Activated T-cell treated with anti-CD3 and anti-CD28 coated beads, Interleukin-2, amount 50 U/mL, for 4 hours (primary cell): ENCODE measurements at regions not wholly inside any gene's neighbourhood (a gene's known extent, or its start where the extent isn't known, plus 50 kb on each side); places are given as distances from the start of the nearest gene placed in this dataset.
"Not testable (repeated sequence)": the region's sequence is repeated elsewhere in the genome, so short reads cannot be mapped to it uniquely, and the experiment has no call there.

Experiments used
- ATAC-seq, 2 donors: fragments of 200-7000 bp; cut with Tn5 transposase; one replicate each; pipeline ENCODE4 v1.10.0; 2021
- DNase-seq: peaks from one replicate; pipeline ENCODE4 v3.0.0-alpha.2; 2020
- H3K27me3 Mint-ChIP-seq: one replicate; pipeline ENCODE4 v1.8.0; 2021; ENCODE audit warnings: low read depth, mixed read lengths
- H3K36me3 Mint-ChIP-seq: one replicate; pipeline ENCODE4 v1.8.0; 2022; ENCODE audit warnings: mixed read lengths; ENCODE audit not compliant: insufficient read depth
- H3K4me1 Mint-ChIP-seq: one replicate; pipeline ENCODE4 v1.8.0; 2021; ENCODE audit warnings: low read depth, mixed read lengths
- H3K4me3 Mint-ChIP-seq: one replicate; pipeline ENCODE4 v1.8.0; 2021; ENCODE audit warnings: mild to moderate bottlenecking, moderate library complexity, mixed read lengths
- H3K9me3 Mint-ChIP-seq: one replicate; pipeline ENCODE4 v1.8.0; 2021; ENCODE audit warnings: mixed read lengths

DNA sequence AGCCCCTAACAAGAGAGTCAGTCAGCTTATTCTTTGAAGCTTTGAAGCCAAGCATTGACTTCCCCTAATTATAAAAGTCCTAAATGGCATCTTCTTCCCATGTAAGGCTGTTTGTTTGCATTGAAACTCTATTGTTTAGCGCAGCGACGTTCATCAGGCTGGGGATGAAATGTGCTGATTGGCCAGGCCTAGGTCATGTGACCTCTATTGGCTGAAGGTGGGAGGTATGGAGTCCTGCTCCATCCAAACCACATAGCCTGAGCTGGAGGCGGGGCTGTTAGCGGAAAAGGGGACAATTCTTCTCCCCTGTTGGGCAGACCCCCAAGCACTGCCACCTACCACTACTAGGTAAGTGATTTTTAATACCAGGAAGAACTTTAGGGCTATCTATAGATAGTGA is 145.3 kb upstream of the PRR23C start:
- DNase-seq (no peak), ATAC-seq (no peak)
- Mint-ChIP-seq H3K4me1 (no peaks in the 10 kb centered on the region), H3K36me3 (no peaks in the 10 kb centered on the region), H3K9me3 (no peaks in the 10 kb centered on the region), H3K27me3 (peaks cover 3% of the 10 kb centered on the region), H3K4me3 (no peak overlapping the region)

DNA sequence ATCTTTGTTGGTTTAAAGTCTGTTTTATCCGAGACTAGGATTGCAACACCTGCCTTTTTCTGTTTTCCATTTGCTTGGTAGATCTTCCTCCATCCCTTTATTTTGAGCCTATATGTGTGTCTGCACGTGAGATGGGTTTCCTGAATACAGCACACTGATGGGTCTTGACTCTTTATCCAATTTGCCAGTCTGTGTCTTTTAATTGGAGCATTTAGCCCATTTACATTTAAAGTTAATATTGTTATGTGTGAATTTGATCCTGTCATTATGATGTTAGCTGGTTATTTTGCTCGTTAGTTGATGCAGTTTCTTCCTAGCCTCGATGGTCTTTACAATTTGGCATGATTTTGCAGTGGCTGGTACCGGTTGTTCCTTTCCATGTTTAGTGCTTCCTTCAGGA is 149.4 kb upstream of the MRPS22 start:
- not testable (repeated sequence) for DNase-seq, H3K27me3 Mint-ChIP-seq, H3K36me3 Mint-ChIP-seq, ATAC-seq, H3K4me3 Mint-ChIP-seq, H3K9me3 Mint-ChIP-seq, H3K4me1 Mint-ChIP-seq

GRCh38 chr3:139196146-139196545 is 147.7 kb upstream of the MRPS22 start:
- not testable (repeated sequence) for H3K36me3 Mint-ChIP-seq, ATAC-seq, H3K4me3 Mint-ChIP-seq, DNase-seq, H3K9me3 Mint-ChIP-seq, H3K4me1 Mint-ChIP-seq
- peaks cover 10% of the 10 kb centered on the region for H3K27me3 Mint-ChIP-seq

DNA sequence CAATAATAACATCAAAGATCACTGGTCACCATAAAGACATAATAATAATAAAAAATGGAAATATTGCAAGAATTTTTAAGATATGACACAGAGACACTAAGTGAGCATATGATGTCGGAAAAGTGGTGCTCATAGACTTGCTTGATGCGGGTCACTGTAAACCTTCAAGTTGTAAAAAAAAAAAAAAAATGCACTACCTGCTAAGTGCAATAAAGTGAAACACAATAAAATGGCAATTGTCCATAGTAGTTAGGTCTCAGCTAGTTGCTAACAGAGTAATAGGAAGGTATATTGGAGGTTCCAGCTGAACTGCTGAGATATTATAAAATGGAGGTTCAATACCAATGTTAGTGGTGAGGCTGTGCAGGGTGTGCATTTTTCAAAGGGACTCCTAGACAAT is 146.6 kb upstream of the MRPS22 start:
- H3K9me3 Mint-ChIP-seq = peaks cover 6% of the 10 kb centered on the region
- ATAC-seq (no peak), DNase-seq (no peak)
- H3K4me1 Mint-ChIP-seq = no peaks in the 10 kb centered on the region
- H3K4me3 Mint-ChIP-seq = no peak overlapping the region
- no peaks in the 10 kb centered on the region for H3K36me3 Mint-ChIP-seq
- H3K27me3 Mint-ChIP-seq = peaks cover 11% of the 10 kb centered on the region

GRCh38 chr3:139198186-139198585 is 145.6 kb upstream of the MRPS22 start:
- Mint-ChIP-seq H3K27me3 (peaks cover 11% of the 10 kb centered on the region), H3K36me3 (no peaks in the 10 kb centered on the region), H3K9me3 (peaks cover 6% of the 10 kb centered on the region), H3K4me1 (no peaks in the 10 kb centered on the region), H3K4me3 (no peak overlapping the region)
- DNase-seq (no peak), ATAC-seq (no peak)

- DNase-seq (no peak), ATAC-seq (no peak)
- Mint-ChIP-seq H3K4me3 (no peak overlapping the region), H3K4me1 (no peaks in the 10 kb centered on the region), H3K9me3 (peaks cover 6% of the 10 kb centered on the region), H3K36me3 (no peaks in the 10 kb centered on the region), H3K27me3 (peaks cover 11% of the 10 kb centered on the region)
These were observed 144.9 kb upstream of the MRPS22 start for GRCh38 chr3:139198929-139199328.

DNA sequence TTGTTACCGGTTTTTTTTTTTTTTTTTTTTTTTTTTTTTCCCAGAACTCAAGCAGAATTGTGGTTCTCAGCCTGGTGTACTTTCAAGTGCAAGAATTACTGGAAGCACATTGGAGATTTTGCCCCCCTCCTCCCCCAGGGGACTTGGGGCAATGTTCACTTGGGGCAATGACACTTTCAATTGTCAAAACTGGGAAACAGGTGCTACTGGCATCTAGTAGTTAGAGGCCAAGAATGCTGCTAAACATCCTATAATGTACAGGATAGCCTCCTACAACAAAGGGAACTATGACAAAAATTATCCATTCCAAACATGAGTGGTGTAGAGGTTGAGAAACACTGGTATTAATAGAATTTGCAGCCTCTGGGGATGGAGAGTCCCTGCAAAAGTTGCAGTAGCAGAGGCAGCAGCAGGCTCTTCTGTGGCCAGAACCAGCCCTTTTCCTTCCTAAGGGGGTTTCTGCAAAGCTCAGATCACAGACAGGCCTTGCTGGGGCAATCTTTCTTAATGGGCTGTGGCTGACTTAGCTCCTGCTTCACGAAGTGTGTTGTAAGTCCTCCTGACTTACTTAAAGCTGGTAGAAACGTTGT is 144.3 kb upstream of the MRPS22 start:
- Mint-ChIP-seq H3K4me1 (no peaks in the 10 kb centered on the region), H3K36me3 (no peaks in the 10 kb centered on the region), H3K4me3 (no peak overlapping the region), H3K27me3 (peaks cover 13% of the 10 kb centered on the region), H3K9me3 (peaks cover 6% of the 10 kb centered on the region)
- ATAC-seq = no peak
- no peak for DNase-seq

DNA sequence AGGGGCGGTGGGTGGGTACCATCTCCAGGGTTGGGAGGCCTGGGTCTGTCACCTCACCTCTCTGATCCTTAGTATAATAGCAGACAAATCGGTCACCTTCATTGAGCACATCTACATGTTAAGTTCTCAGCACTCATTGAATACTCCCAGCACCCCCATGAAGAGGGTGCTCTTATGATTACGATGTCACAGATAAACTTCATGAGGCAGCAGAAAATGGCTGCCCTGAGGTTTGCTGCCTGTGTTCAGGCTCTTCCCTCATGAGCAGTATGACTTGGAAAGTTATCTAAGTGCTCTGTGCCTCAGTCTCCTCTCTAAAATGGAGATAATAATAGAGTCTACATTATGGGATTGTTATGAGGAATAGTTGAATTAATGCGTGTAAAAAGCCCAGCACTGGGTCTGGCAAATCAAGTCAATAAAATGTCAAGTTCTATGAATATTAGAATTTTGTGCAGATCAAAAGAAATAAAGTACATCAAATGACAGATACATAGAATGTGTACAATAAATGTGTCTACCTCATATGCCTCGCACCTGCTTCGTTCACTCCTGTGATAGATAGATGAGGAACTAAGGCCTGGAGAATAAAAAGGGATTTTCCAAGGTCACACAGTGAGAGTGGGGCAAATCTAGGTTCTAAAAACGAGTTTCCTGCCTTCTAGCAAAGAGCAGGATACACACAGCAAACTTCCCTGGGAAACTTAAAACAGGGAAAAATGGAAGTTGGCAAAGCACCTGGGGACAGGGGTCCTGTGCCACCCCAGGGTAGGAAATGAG is 142.2 kb upstream of the MRPS22 start:
- H3K4me3 Mint-ChIP-seq = no peak overlapping the region
- no peaks in the 10 kb centered on the region for H3K36me3 Mint-ChIP-seq
- no peaks in the 10 kb centered on the region for H3K4me1 Mint-ChIP-seq
- peaks cover 4% of the 10 kb centered on the region for H3K9me3 Mint-ChIP-seq
- DNase-seq (no peak), ATAC-seq (no peak)
- H3K27me3 Mint-ChIP-seq = peaks cover 13% of the 10 kb centered on the region

DNA sequence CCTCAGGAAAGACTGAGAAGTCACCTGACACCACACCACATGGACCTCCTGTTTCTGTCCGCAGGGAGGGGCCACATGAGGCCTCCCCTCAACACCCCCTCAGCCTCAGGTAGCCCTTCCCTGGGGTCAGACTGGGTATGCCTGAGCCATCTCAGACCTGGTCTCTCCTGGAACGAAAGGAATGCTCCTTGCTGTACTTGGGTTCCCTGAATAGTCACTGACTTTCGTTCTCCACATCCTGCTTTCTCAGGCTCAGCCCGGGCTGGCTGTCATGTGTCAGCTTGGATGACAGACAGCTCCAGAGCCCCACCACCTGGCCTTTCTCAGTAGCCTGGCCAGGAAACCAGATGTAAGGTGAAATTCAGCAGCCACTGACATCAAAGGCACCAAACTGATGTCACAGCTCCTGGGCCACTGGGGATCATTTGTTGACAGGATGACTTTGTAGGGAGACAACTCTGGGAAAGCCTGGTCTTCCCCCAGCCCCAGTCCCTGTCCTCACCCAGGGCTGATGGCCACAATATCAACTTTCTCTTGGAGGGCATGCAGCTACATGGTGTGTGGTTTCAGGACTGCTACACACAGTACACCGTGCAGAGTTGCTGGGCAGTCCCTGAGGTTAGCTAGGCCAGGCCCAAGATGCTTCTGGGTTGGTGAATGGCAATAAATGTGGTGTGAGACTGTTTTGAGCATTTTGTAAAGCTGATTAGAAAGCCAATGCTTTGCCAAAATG is 141.4 kb upstream of the MRPS22 start:
- H3K4me3 Mint-ChIP-seq = no peak overlapping the region
- ATAC-seq (no peak), DNase-seq (no peak)
- peaks cover 11% of the 10 kb centered on the region for H3K27me3 Mint-ChIP-seq
- no peaks in the 10 kb centered on the region for H3K4me1 Mint-ChIP-seq
- no peaks in the 10 kb centered on the region for H3K9me3 Mint-ChIP-seq
- H3K36me3 Mint-ChIP-seq = no peaks in the 10 kb centered on the region

DNA sequence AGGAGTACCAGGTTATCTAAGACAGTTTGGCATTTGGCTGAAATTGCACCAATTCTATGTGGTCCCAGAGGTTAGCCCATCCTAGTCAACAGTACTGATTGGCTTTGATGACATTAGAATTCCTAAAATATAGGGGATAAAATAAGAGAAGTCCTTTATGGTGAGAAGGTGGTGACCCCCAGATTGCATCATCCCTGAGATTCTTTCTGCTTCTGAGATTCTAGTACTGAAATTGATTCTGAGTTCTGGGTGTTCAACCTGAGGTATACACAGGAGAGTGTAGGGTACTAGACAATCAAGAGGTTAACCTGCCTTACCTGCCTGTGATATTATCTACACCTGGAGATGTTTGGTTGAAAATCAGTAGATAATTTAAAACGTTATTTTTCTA is 140.9 kb upstream of the MRPS22 start:
- Mint-ChIP-seq H3K36me3 (no peaks in the 10 kb centered on the region), H3K4me3 (no peak overlapping the region), H3K4me1 (no peaks in the 10 kb centered on the region), H3K27me3 (peaks cover 11% of the 10 kb centered on the region), H3K9me3 (no peaks in the 10 kb centered on the region)
- DNase-seq = no peak
- ATAC-seq = no peak

DNA sequence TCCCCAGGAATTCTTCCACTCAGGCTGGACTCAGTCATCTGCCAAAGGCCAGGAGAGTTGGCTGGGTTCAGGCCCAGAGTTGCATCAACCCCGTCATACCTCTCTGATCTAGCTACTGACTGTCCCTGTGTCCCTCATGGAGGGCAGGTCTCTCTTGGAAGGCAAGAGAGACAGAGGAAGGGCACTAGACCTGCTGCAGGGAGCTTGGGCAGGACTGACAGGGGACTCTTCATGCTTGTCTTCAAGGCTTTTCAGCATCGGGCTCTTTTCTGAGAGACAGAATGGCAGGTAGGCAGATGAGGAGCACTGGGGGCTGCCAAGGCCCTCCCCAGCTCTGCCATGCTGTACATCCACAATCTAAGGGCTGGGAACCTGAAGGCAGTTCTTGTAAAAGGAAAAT is 140.1 kb upstream of the MRPS22 start:
- H3K4me1 Mint-ChIP-seq = no peaks in the 10 kb centered on the region
- H3K27me3 Mint-ChIP-seq = peaks cover 8% of the 10 kb centered on the region
- H3K9me3 Mint-ChIP-seq = no peaks in the 10 kb centered on the region
- ATAC-seq (no peak), DNase-seq (no peak)
- no peak overlapping the region for H3K4me3 Mint-ChIP-seq
- H3K36me3 Mint-ChIP-seq = no peaks in the 10 kb centered on the region

DNA sequence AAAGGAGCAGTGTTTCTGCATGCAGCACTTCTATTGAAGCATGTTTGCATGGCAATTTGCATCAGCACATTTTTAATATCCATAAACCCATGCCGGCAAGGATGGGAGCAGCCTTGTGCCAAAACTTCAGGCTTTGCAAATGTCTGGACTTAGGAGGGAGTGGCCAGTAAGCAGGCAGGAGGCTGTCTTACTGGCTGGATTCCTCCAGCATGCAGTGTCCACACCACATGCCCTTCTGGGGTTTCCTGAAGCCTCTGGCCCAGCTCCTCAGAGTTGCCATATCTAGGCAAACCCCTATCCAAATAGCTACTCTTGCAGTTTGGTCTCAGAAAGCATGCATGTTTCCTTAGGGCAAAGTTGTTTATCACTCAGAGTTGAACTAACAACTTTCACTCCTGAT is 139.1 kb upstream of the MRPS22 start:
- Mint-ChIP-seq H3K27me3 (peaks cover 8% of the 10 kb centered on the region), H3K4me3 (no peak overlapping the region), H3K4me1 (no peaks in the 10 kb centered on the region), H3K36me3 (no peaks in the 10 kb centered on the region), H3K9me3 (no peaks in the 10 kb centered on the region)
- DNase-seq (no peak), ATAC-seq (no peak)

- Mint-ChIP-seq H3K36me3 (no peaks in the 10 kb centered on the region), H3K4me3 (no peak overlapping the region), H3K4me1 (no peaks in the 10 kb centered on the region), H3K9me3 (peaks cover 6% of the 10 kb centered on the region), H3K27me3 (peaks cover 7% of the 10 kb centered on the region)
- ATAC-seq (no peak), DNase-seq (no peak)
These were observed 129.9 kb upstream of the MRPS22 start for GRCh38 chr3:139213936-139214335.

DNA sequence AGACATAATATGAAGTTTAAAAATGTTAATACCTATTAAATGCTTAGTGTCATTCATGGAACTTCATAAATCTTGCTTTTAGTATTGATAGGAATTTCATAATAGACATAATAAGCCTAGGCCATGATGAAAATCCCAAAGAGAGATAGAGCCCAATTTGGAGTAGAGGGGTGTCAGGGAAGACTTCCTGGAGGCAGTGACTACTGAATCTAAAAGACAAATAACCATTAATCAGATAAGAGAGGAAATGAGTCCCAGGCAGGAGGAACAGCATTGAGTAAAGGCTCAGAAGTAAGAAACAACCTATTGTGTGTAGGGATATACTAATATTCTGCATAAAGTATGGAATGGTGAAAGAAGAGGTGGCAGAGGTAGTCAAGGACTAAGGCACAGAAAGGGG is 126.9 kb upstream of the MRPS22 start:
- no peak for ATAC-seq
- no peaks in the 10 kb centered on the region for H3K36me3 Mint-ChIP-seq
- H3K27me3 Mint-ChIP-seq = peaks cover 9% of the 10 kb centered on the region
- H3K4me3 Mint-ChIP-seq = no peak overlapping the region
- H3K9me3 Mint-ChIP-seq = peaks cover 6% of the 10 kb centered on the region
- DNase-seq = no peak
- H3K4me1 Mint-ChIP-seq = no peaks in the 10 kb centered on the region

DNA sequence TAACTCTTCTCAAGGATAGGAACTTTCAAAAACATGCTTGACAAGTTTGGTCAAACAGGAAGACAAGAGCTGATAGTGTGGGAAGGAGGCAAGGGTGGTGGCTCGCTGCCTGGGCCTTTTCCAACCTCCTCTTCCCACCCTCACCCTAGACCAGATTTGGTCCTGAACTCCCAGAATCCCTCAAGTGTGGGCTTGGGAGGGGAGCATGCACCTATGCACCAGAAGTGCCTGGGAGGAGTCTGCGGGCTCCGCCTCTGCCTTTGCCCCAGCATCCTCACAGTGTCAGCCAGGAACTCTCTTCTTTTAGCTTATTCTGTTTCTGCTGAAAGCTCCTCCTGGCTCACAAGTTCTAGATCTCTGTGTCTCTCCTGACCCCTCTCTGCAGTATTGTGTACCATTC is 126.2 kb upstream of the MRPS22 start:
- no peaks in the 10 kb centered on the region for H3K4me1 Mint-ChIP-seq
- no peak for DNase-seq
- ATAC-seq = no peak
- H3K27me3 Mint-ChIP-seq = peaks cover 9% of the 10 kb centered on the region
- peaks cover 3% of the 10 kb centered on the region for H3K9me3 Mint-ChIP-seq
- H3K36me3 Mint-ChIP-seq = no peaks in the 10 kb centered on the region
- no peak overlapping the region for H3K4me3 Mint-ChIP-seq
